Heart left ventricle (tissue), 13 donors: ENCODE measurements at regions not wholly inside any gene's neighbourhood (a gene's known extent, or its start where the extent isn't known, plus 50 kb on each side); places are given as distances from the start of the nearest gene placed in this dataset.

Experiments used
- CTCF ChIP-seq, 12 donors: fragments of 200-600 bp; sonication (generic) in 4 of 12; IDR thresholded peaks; one replicate each; pipeline versions ENCODE4 v1.5.0 to v1.8.0; 2018 to 2022; ENCODE audit warnings: antibody characterized with exemption in 12 of 12, mild to moderate bottlenecking in 5 of 12
- POLR2A ChIP-seq, 2 donors: fragments of 450-650 bp; IDR thresholded peaks; one replicate each; pipeline ENCODE4 v1.6.1; 2017; ENCODE audit warnings: antibody characterized with exemption in 2 of 2, mild to moderate bottlenecking in 2 of 2, moderate library complexity in 2 of 2
- donor health status: ischemic (EF 13 %, LVEDD 7.1; RV severe dilation, severe dysfunction).
- donor health status: DM: no; HTN: yes; CAD: no.
- donor health status: DM: no; HTN: no; CAD: no.
- donor health status: ischemic (EF 25% LVEDD 6.9; RV normal size, moderate dysfunction).
- donor health status: ischemic (EF 25% LVEDD 5.7; RV mildly dilated, moderate dysfunction).
- donor health status: ischemic (EF 35%, LVEDD 5.7; RV mildly dilated, moderate dysfunction).
- donor health status: nonischemic (EF 11% LVEDD 7.7; RV severe dilation, severe dysfunction).
- donor health status: DM: yes; HTN: yes; CAD: no.
- donor health status: PGD.
- donor health status: ischemic (EF 29% LVEDD 5.4; RV normal size, mild dysfunction).
- donor health status: nonischemic (EF 23%, LVEDD 6.1; RV moderate dilation, normal function).

- TF ChIP-seq CTCF (IDR thresholded peaks at IDR 0.05) (no peak), POLR2A (IDR thresholded peaks at IDR 0.05) (no peak)
Measured at GRCh38 chr18:43662657-43663056, 385.4 kb upstream of the SYT4 start.
